ENCODE measurements at regions not wholly inside any gene's neighbourhood (a gene's known extent, or its start where the extent isn't known, plus 50 kb on each side); places are given as distances from the start of the nearest gene placed in this dataset.

DNA sequence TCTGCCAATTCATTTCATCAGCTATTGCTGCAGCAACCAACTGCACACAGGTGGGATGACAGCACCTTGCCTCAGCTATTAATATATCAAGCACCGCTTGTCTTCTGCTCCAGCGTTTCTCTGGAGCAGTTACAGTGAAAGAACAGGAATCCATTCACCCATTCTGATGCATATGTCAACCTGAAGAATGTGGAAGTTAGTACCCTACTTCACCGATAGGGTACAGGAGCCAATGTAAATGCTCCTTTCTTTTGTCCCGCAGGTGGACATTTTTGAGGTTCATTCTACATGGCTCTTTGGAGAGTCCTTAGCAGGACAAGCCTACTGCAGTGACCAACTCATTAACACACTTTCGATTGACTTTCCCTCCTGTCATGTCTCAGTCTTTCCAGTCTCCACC lies 104.4 kb upstream of the PRNP start:
- TF ChIP-seq, protein P1, sequence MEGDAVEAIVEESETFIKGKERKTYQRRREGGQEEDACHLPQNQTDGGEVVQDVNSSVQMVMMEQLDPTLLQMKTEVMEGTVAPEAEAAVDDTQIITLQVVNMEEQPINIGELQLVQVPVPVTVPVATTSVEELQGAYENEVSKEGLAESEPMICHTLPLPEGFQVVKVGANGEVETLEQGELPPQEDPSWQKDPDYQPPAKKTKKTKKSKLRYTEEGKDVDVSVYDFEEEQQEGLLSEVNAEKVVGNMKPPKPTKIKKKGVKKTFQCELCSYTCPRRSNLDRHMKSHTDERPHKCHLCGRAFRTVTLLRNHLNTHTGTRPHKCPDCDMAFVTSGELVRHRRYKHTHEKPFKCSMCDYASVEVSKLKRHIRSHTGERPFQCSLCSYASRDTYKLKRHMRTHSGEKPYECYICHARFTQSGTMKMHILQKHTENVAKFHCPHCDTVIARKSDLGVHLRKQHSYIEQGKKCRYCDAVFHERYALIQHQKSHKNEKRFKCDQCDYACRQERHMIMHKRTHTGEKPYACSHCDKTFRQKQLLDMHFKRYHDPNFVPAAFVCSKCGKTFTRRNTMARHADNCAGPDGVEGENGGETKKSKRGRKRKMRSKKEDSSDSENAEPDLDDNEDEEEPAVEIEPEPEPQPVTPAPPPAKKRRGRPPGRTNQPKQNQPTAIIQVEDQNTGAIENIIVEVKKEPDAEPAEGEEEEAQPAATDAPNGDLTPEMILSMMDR (IDR thresholded peaks at IDR 0.05), result no peak
- TF ChIP-seq POLR2A (IDR thresholded peaks at IDR 0.05), result no peak

All from lower leg skin (tissue), 3 donors.